SK-N-MC (cell line): ENCODE measurements at regions not wholly inside any gene's neighbourhood (a gene's known extent, or its start where the extent isn't known, plus 50 kb on each side); places are given as distances from the start of the nearest gene placed in this dataset.

Experiments used
- DNase-seq: peaks from one replicate; pipeline ENCODE4 v3.0.0-alpha.2; 2011; ENCODE audit warnings: low read depth, low spot score
- H3K27ac ChIP-seq: fragments of 200-600 bp; sonication (generic); 2 replicates; pipeline ENCODE4 v1.5.1; 2016; ENCODE audit warnings: mixed run types
- H3K36me3 ChIP-seq: fragments of 200-600 bp; sonication (generic); 2 replicates; pipeline ENCODE4 v1.6.1; 2017; ENCODE audit warnings: antibody characterized with exemption, low read length, mixed read lengths; ENCODE audit not compliant: insufficient read depth
- H3K4me3 ChIP-seq: fragments of 200-600 bp; sonication (generic); 2 replicates; pipeline ENCODE4 v1.5.1; 2016
- H3K9ac ChIP-seq: fragments of 200-600 bp; sonication (generic); 2 replicates; pipeline ENCODE4 v1.8.0; 2017; ENCODE audit warnings: mixed run types, mixed read lengths; ENCODE audit not compliant: insufficient read length
- H3K9me3 ChIP-seq: fragments of 200-600 bp; sonication (generic); 2 replicates; pipeline ENCODE4 v1.6.1; 2017; ENCODE audit warnings: low read depth, mild to moderate bottlenecking, antibody characterized with exemption, low read length, moderate library complexity, mixed read lengths
- EZH2 ChIP-seq: fragments of 200-600 bp; sonication (generic); IDR thresholded peaks from one replicate; pipeline ENCODE4 v1.6.1; 2017; ENCODE audit warnings: antibody characterized with exemption
- FOXP2 ChIP-seq: optimal IDR thresholded peaks from 2 replicates; pipeline ENCODE3; 2011; ENCODE audit warnings: mild to moderate bottlenecking, moderate library complexity; ENCODE audit not compliant: insufficient read depth; ENCODE audit errors: extremely low read length, control extremely low read depth
- POLR2AphosphoS5 ChIP-seq: IDR thresholded peaks from 2 replicates; pipeline ENCODE4 v1.6.1; 2012; ENCODE audit warnings: mild to moderate bottlenecking, low read depth, low read length, borderline replicate concordance

DNA sequence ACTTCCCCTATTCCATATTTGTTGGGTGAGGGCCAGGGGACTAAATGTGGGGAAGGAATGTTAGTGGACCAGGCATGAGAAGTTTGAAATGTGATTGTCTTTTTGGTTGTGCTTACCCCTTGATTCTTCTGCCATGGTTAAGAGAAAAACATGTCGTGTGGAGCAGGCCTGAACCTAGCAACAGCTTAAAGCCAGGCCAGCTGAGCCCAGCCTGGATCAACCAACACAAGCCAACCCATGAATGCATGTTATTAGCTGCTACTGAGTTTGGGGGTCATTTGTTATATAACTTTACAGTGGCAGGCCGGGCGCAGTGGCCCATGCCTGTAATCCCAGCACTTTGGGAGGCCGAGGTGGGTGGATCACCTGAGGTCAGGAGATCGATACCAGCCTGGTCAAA is 52.4 kb upstream of the TRIO start:
- Histone ChIP-seq H3K27ac (no peak overlapping the region), H3K36me3 (no peaks in the 10 kb centered on the region), H3K9ac (no peak overlapping the region), H3K9me3 (no peaks in the 10 kb centered on the region), H3K4me3 (no peak overlapping the region)
- DNase-seq, result no peak
- TF ChIP-seq EZH2, result no peak
- no peak for TF ChIP-seq POLR2AphosphoS5
- no peak for TF ChIP-seq FOXP2

DNA sequence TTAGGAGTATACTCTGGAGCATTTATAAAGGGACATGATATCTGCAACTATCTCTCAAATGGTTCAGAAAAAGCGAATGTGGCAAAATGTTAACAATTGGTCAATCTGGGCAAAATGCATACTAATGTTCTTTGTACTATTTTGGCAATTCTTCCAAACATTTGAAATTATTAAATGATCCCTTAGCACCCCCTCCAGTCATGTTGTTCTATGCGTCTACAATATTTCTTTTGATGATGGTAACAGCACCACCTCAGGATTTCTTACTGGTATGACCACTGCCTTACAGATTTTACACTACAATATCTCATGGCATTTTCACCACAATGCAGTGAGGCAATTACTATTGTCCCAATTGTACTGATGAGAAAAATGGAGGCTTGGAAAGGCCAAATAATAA is 52.9 kb upstream of the TRIO start:
- TF ChIP-seq EZH2 (no peak), POLR2AphosphoS5 (no peak), FOXP2 (no peak)
- Histone ChIP-seq H3K36me3 (no peaks in the 10 kb centered on the region), H3K27ac (no peak overlapping the region), H3K9ac (no peak overlapping the region), H3K4me3 (no peak overlapping the region), H3K9me3 (no peaks in the 10 kb centered on the region)
- DNase-seq, result no peak

DNA sequence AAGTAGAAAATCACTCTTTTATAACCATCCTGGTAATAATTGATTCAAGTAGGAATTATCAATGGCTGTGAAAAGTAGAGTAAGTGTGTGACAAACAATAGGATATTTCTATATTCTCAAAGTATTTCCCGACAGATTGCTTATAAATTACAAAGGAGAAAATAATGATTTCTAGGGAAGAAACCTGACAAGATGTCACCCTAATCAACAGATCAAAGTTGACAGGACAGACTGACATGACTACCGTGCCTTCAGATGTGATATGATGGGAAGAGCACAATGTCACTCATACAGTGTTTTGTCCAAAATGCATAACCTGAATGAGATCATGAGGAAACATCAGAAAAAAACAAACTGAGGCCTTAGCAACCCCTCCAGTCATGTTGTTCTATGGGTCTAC is 53.9 kb upstream of the TRIO start:
- no peak for DNase-seq
- Histone ChIP-seq H3K9me3 (no peaks in the 10 kb centered on the region), H3K27ac (no peak overlapping the region), H3K4me3 (no peak overlapping the region), H3K36me3 (no peaks in the 10 kb centered on the region), H3K9ac (no peak overlapping the region)
- TF ChIP-seq POLR2AphosphoS5, result no peak
- TF ChIP-seq EZH2, result no peak
- no peak for TF ChIP-seq FOXP2

DNA sequence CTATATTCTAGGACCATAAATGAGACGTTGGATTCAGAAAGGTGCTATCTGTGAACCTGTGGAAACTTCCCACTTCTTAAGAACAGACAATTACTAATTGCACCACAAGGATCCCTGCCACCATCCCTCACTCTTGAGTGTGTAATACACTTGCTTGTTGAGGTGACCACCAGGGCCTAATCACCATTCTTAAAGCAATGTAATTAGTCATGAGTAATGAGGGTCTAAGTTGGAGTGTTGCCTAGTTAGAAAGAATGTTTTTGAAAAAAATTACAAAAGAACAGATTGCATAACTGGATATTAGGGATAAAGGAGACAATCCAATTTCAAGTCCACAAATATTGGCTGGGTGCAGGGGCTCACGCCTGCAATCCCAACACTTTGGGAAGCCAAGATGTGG is 56.9 kb upstream of the TRIO start:
- H3K9ac ChIP-seq, result no peak overlapping the region
- TF ChIP-seq POLR2AphosphoS5, result no peak
- TF ChIP-seq FOXP2, result no peak
- TF ChIP-seq EZH2, result no peak
- no peak for DNase-seq
- no peaks in the 10 kb centered on the region for H3K36me3 ChIP-seq
- no peak overlapping the region for H3K27ac ChIP-seq
- H3K4me3 ChIP-seq, result no peak overlapping the region
- no peaks in the 10 kb centered on the region for H3K9me3 ChIP-seq

DNA sequence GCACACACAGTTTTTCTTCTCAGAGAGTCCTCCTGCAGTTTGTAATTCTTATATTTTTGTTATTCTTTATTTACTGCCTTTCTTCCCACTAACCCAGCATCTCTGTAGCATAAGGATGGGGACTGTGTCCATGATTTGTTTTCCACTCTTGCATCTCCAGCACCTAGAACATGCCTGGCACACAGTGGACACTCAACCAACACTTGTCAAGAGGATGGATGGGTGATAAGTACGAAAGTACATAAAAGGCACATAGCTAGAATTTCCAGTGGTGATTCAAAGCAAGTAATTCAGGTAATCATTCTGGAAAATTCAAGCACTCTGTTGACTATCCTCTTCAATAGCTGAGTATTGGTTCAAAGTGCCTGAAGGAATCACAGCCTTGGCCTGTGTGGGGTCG is 60.2 kb upstream of the TRIO start:
- TF ChIP-seq EZH2 (no peak), POLR2AphosphoS5 (no peak), FOXP2 (no peak)
- H3K9ac ChIP-seq, result no peak overlapping the region
- H3K36me3 ChIP-seq, result no peaks in the 10 kb centered on the region
- no peaks in the 10 kb centered on the region for H3K9me3 ChIP-seq
- no peak overlapping the region for H3K4me3 ChIP-seq
- no peak overlapping the region for H3K27ac ChIP-seq
- no peak for DNase-seq

DNA sequence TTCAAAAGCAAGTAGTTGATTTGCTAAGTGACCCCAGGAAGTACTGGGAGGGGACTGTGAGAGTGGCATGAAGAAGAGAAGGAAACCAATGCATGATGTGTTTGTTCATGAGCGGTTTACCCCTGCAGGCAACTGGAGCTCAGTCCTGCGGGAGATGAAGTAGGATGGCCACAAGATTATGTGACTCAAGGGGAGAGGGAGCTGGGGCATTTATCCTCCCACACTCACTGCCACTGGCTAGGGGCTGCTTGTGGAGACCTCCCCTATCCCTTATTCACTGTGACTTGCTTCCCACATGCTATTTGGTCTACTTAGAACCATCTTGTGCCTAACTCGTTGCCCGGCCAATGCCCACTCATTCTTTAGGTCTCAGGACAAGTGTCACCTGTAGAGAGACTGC is 60.6 kb upstream of the TRIO start:
- Histone ChIP-seq H3K9me3 (no peaks in the 10 kb centered on the region), H3K27ac (no peak overlapping the region), H3K4me3 (no peak overlapping the region), H3K36me3 (no peaks in the 10 kb centered on the region), H3K9ac (no peak overlapping the region)
- TF ChIP-seq FOXP2, result no peak
- no peak for TF ChIP-seq EZH2
- no peak for TF ChIP-seq POLR2AphosphoS5
- DNase-seq, result no peak

DNA sequence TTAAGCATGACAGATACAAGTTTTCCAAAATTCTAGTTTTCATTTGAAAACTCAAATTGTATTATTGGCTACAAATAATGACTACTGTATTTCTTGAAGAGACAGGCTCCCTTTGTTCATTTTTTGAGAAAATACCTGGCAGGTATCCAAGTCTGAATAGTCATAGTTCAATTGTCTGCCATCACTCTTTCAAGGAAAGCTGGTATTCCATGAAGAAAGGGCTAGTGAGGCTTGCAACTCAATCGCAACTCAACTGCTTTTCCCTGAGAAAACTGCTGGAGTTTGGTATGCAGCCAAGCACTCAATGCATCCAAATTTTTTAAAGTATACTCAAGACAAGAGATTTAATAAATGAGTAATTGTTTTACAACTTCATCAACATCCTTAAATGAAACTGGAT is 61.4 kb upstream of the TRIO start:
- TF ChIP-seq FOXP2, result no peak
- no peak for TF ChIP-seq EZH2
- no peak for TF ChIP-seq POLR2AphosphoS5
- H3K36me3 ChIP-seq, result no peaks in the 10 kb centered on the region
- H3K9ac ChIP-seq, result no peak overlapping the region
- no peak for DNase-seq
- no peak overlapping the region for H3K4me3 ChIP-seq
- no peaks in the 10 kb centered on the region for H3K9me3 ChIP-seq
- no peak overlapping the region for H3K27ac ChIP-seq

DNA sequence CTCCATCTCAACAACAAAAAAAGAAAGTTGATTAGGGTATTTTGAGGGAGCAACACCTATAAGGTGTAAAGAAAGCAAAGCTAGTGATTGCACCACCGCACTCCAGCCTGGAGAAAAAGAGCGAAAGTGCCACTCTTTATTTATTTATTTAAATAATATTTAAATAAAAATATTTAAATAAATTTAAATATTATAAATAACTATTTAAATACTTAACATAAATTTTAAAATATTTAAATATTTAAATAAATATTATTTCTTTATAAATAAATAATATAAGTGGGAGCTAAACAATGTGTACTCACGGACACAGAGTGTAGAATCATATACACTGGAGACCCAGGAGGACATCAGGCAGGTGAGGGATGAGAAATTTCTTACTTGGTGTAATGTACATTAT is 64.4 kb upstream of the TRIO start:
- H3K9me3 ChIP-seq, result no peaks in the 10 kb centered on the region
- H3K4me3 ChIP-seq, result no peak overlapping the region
- no peak for DNase-seq
- no peaks in the 10 kb centered on the region for H3K36me3 ChIP-seq
- no peak overlapping the region for H3K9ac ChIP-seq
- TF ChIP-seq EZH2, result no peak
- no peak for TF ChIP-seq FOXP2
- no peak for TF ChIP-seq POLR2AphosphoS5
- no peak overlapping the region for H3K27ac ChIP-seq

DNA sequence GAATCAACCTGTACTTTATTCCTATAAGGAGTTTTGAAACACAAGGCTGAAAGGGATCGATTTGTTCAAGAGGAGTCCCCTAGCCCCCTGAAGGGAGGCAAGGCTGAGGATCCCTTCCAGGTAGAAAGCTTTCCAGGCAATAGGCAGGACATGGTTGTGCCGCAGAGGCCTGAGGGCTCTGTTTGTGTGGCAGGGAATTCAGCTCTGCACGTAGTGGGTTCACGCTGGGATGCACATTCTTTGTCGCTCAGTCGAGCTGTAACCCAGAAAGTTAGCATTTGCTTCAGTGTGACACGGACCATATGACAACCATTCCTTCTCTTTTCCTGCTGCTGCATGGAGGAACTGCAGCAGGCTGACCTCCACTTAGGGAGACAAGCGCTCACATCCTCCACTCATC is 65.6 kb upstream of the TRIO start:
- H3K9me3 ChIP-seq, result no peaks in the 10 kb centered on the region
- TF ChIP-seq FOXP2 (no peak), POLR2AphosphoS5 (no peak), EZH2 (no peak)
- no peak for DNase-seq
- H3K27ac ChIP-seq, result no peak overlapping the region
- no peak overlapping the region for H3K4me3 ChIP-seq
- H3K9ac ChIP-seq, result no peak overlapping the region
- H3K36me3 ChIP-seq, result no peaks in the 10 kb centered on the region

DNA sequence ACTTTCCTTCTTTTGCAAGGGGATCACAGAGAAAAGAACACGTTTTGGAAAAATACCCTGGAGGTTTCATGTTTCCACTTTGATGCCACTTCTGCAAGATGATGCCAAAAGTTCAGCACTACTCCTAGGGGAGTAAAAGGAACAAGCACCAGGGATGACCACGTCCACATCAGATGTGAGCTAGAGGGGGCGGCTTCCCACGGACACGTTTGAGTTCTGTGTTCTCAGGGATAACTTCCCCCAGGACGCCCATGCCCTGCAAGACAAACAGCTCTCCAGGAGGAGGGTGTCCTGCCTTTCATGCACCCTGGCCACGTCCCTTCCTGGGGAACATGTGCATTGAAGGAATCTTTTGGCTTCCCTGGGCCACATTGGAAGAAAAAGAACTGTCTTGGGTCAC is 66.6 kb upstream of the TRIO start:
- Histone ChIP-seq H3K9ac (no peak overlapping the region), H3K27ac (no peak overlapping the region), H3K4me3 (no peak overlapping the region), H3K9me3 (no peaks in the 10 kb centered on the region), H3K36me3 (no peaks in the 10 kb centered on the region)
- DNase-seq, result no peak
- TF ChIP-seq POLR2AphosphoS5 (no peak), FOXP2 (no peak), EZH2 (no peak)
